IMR-90 (cell line): ENCODE measurements at regions not wholly inside any gene's neighbourhood (a gene's known extent, or its start where the extent isn't known, plus 50 kb on each side); places are given as distances from the start of the nearest gene placed in this dataset.

ENCODE experiments used
- ATAC-seq: fragments of 200-7000 bp; cut with Tn5 transposase; 2 replicates; pipeline ENCODE4 v1.9.1; 2020; ENCODE audit warnings: low read depth, mild to moderate bottlenecking, moderate library complexity
- BruUV-seq: library from RNA; stranded (reverse); fragments of 400-500 nt; replicated peaks from 2 replicates; lab custom pipeline; 2021; lab: Mats Ljungman, UMichigan
- CTCF ChIA-PET: fragments of 300-600 bp; formaldehyde crosslinking; extraction: SDS; loops from one replicate; lab custom pipeline; 2021; ENCODE audit warnings: antibody characterized with exemption; lab: Yijun Ruan, JAX
- POLR2A ChIA-PET: fragments of 300-600 bp; sonication (Branson Sonifier 250); formaldehyde crosslinking; loops from one replicate; lab custom pipeline; 2022; ENCODE audit warnings: antibody characterized with exemption; ENCODE audit not compliant: unreplicated experiment; lab: Charles Lee
- DNase-seq: peaks from one replicate; pipeline ENCODE4 v3.0.0; 2013
- H2AFZ ChIP-seq: replicated peaks from 2 replicates; pipeline ENCODE3; 2013; ENCODE audit warnings: low read length, mild to moderate bottlenecking; ENCODE audit not compliant: poor library complexity
- H2AK5ac ChIP-seq: 2 replicates; pipeline ENCODE4 v1.6.1; 2013; ENCODE audit warnings: low read depth, low read length, inconsistent platforms
- H2AK9ac ChIP-seq: replicated peaks from 2 replicates; pipeline ENCODE3; 2013; ENCODE audit warnings: mild to moderate bottlenecking, low read depth, low read length, moderate library complexity; ENCODE audit not compliant: poor library complexity
- H2BK120ac ChIP-seq: 2 replicates; pipeline ENCODE4 v1.6.1; 2013; ENCODE audit warnings: low read depth, low read length, inconsistent platforms
- H2BK15ac ChIP-seq: 3 replicates; pipeline ENCODE4 v1.6.1; 2013; ENCODE audit warnings: low read depth, low read length, inconsistent platforms
- H2BK20ac ChIP-seq: 2 replicates; pipeline ENCODE4 v1.6.1; 2013; ENCODE audit warnings: low read depth, mild to moderate bottlenecking, inconsistent platforms, low read length, moderate library complexity
- H2BK5ac ChIP-seq: 2 replicates; pipeline ENCODE4 v1.6.1; 2013; ENCODE audit warnings: mild to moderate bottlenecking, low read depth, low read length, inconsistent platforms; ENCODE audit not compliant: poor library complexity, severe bottlenecking
- H3K14ac ChIP-seq: replicated peaks from 2 replicates; pipeline ENCODE4 v1.6.1; 2013; ENCODE audit warnings: low read depth, low read length, inconsistent platforms
- H3K18ac ChIP-seq: 2 replicates; pipeline ENCODE4 v1.6.1; 2013; ENCODE audit warnings: low read depth, low read length, control low read depth
- H3K23ac ChIP-seq: 2 replicates; pipeline ENCODE4 v1.6.1; 2013; ENCODE audit warnings: low read depth, low read length, inconsistent platforms
- H3K27ac ChIP-seq: 2 replicates; pipeline ENCODE4 v1.5.1; 2013; ENCODE audit warnings: mild to moderate bottlenecking, control low read depth, low read length; ENCODE audit not compliant: insufficient read depth
- H3K27me3 ChIP-seq: 2 replicates; pipeline ENCODE4 v1.6.1; 2013; ENCODE audit warnings: low read length; ENCODE audit not compliant: control insufficient read depth, insufficient read depth
- H3K36me3 ChIP-seq: 2 replicates; pipeline ENCODE4 v1.6.1; 2013; ENCODE audit warnings: low read length, mixed read lengths; ENCODE audit not compliant: control insufficient read depth, insufficient read depth
- H3K4ac ChIP-seq: 2 replicates; pipeline ENCODE4 v1.6.1; 2013; ENCODE audit warnings: low read depth, low read length, inconsistent platforms
- H3K4me1 ChIP-seq: 2 replicates; pipeline ENCODE4 v1.6.1; 2013; ENCODE audit warnings: low read length, mixed read lengths; ENCODE audit not compliant: control insufficient read depth, insufficient read depth
- H3K4me2 ChIP-seq: 2 replicates; pipeline ENCODE4 v1.6.1; 2013; ENCODE audit warnings: low read depth, mild to moderate bottlenecking, control low read depth, low read length, moderate library complexity
- H3K4me3 ChIP-seq: 2 replicates; pipeline ENCODE4 v1.5.1; 2013; ENCODE audit warnings: low read depth, mild to moderate bottlenecking, control low read depth, low read length, moderate library complexity; ENCODE audit not compliant: insufficient read depth
- H3K56ac ChIP-seq: 2 replicates; pipeline ENCODE4 v1.6.1; 2013; ENCODE audit warnings: low read length, inconsistent platforms; ENCODE audit not compliant: insufficient read depth; ENCODE audit errors: extremely low read depth
- H3K79me1 ChIP-seq, 2 experiments: 2 replicates each; pipeline ENCODE4 v1.6.1; 2013; ENCODE audit warnings: low read length in 2 of 2, inconsistent platforms in 1 of 2, low read depth in 1 of 2
- H3K9ac ChIP-seq: 2 replicates; pipeline ENCODE4 v1.6.1; 2013; ENCODE audit warnings: low read depth, low read length, control low read depth
- H3K9me1 ChIP-seq: 2 replicates; pipeline ENCODE4 v1.6.1; 2013; ENCODE audit warnings: low read length, inconsistent platforms; ENCODE audit not compliant: insufficient read depth
- H3K9me3 ChIP-seq: 2 replicates; pipeline ENCODE4 v1.6.1; 2013; ENCODE audit warnings: low read length; ENCODE audit not compliant: control insufficient read depth, insufficient read depth
- H4K20me1 ChIP-seq: 2 replicates; pipeline ENCODE4 v1.6.1; 2013; ENCODE audit warnings: low read length, inconsistent platforms; ENCODE audit not compliant: insufficient read depth
- H4K5ac ChIP-seq: 2 replicates; pipeline ENCODE4 v1.6.1; 2013; ENCODE audit warnings: mild to moderate bottlenecking, low read depth, low read length, control low read depth
- H4K8ac ChIP-seq, 2 experiments: 2 replicates each; pipeline ENCODE4 v1.6.1; 2013; ENCODE audit warnings: low read depth in 2 of 2, low read length in 2 of 2, control low read depth in 1 of 2, inconsistent platforms in 1 of 2
- H4K91ac ChIP-seq: 2 replicates; pipeline ENCODE4 v1.6.1; 2013; ENCODE audit warnings: low read depth, low read length, inconsistent platforms; ENCODE audit not compliant: insufficient read depth
- BHLHE40 ChIP-seq: fragments of 150-350 bp; IDR thresholded peaks from 2 replicates; pipeline ENCODE4 v1.6.1; 2016; ENCODE audit warnings: mild to moderate bottlenecking, low read depth, low read length
- CHD1 ChIP-seq: IDR thresholded peaks from 2 replicates; pipeline ENCODE4 v1.6.1; 2012; ENCODE audit warnings: low read depth, low read length, improper control_type of control experiment
- CTCF ChIP-seq: conservative IDR thresholded peaks from 2 replicates; pipeline ENCODE4 v1.5.1; 2012; ENCODE audit warnings: mild to moderate bottlenecking, low read depth, low read length, improper control_type of control experiment
- FOS ChIP-seq: fragments of 150-350 bp; IDR thresholded peaks from 2 replicates; pipeline ENCODE4 v1.6.1; 2016; ENCODE audit warnings: low read depth, low read length
- MAFK ChIP-seq: IDR thresholded peaks from 2 replicates; pipeline ENCODE4 v1.6.1; 2012; ENCODE audit warnings: low read depth, low read length, improper control_type of control experiment
- MAZ ChIP-seq: IDR thresholded peaks from 2 replicates; pipeline ENCODE4 v1.6.1; 2012; ENCODE audit warnings: low read depth, mild to moderate bottlenecking, low read length, improper control_type of control experiment, moderate library complexity, borderline replicate concordance
- MXI1 ChIP-seq: IDR thresholded peaks from 2 replicates; pipeline ENCODE4 v1.6.1; 2012; ENCODE audit warnings: low read depth, mild to moderate bottlenecking, low read length, moderate library complexity, borderline replicate concordance
- NFE2L2 ChIP-seq: fragments of 150-350 bp; IDR thresholded peaks from 2 replicates; pipeline ENCODE4 v1.6.1; 2016; ENCODE audit warnings: low read depth, mild to moderate bottlenecking, low read length
- POLR2A ChIP-seq: IDR thresholded peaks from 2 replicates; pipeline ENCODE4 v1.6.1; 2012; ENCODE audit warnings: mild to moderate bottlenecking, low read depth, low read length
- RAD21 ChIP-seq: IDR thresholded peaks from 2 replicates; pipeline ENCODE4 v1.6.1; 2012; ENCODE audit warnings: low read length, improper control_type of control experiment
- RFX5 ChIP-seq: IDR thresholded peaks from 2 replicates; pipeline ENCODE4 v1.8.0; 2012; ENCODE audit warnings: low read depth, mild to moderate bottlenecking, low read length, moderate library complexity
- SMC3 ChIP-seq: fragments of 150-350 bp; IDR thresholded peaks from 2 replicates; pipeline ENCODE4 v1.6.1; 2016; ENCODE audit warnings: low read depth, mild to moderate bottlenecking, antibody characterized with exemption, low read length, moderate library complexity
- WGBS, 2 experiments: methylation state at CpG; one replicate each; pipeline versions ENCODE4 v1.1.5 to v1.1.7; 2013; ENCODE audit warnings: missing lambda C conversion rate in 2 of 2; ENCODE audit not compliant: insufficient read length in 1 of 2; ENCODE audit errors: extremely low coverage in 2 of 2; 5-methylcytosine and 5-hydroxymethylcytosine counted together
- dilution Hi-C: fragments of 300-500 bp; cut with HindIII; formaldehyde crosslinking; loops from one replicate; pipeline ENCODE4 v1.14.3; 2018; ENCODE audit warnings: low sequenced_read_pairs; ENCODE audit not compliant: unreplicated experiment
- in situ Hi-C: fragments of 300-500 bp; cut with MboI; formaldehyde crosslinking; loops from 3 replicates; pipeline ENCODE4 v1.14.3; 2019; ENCODE audit warnings: low sequenced_read_pairs, inconsistent platforms, mixed read lengths
- intact Hi-C: fragments of 100-400 bp; cut with micrococcal nuclease; formaldehyde crosslinking; loops from 2 replicates; pipeline ENCODE4 v1.10.0; 2022
- TF ChIP-seq, protein P1 (sequence below): fragments of 150-350 bp; IDR thresholded peaks from 2 replicates; pipeline ENCODE4 v1.6.1; 2016; ENCODE audit warnings: low read depth, mild to moderate bottlenecking, low read length, moderate library complexity, borderline replicate concordance
- TF ChIP-seq, protein P2 (sequence below): fragments of 150-350 bp; IDR thresholded peaks from 2 replicates; pipeline ENCODE4 v1.6.1; 2017; ENCODE audit warnings: mild to moderate bottlenecking, antibody characterized with exemption, low read length, low read depth

DNA sequence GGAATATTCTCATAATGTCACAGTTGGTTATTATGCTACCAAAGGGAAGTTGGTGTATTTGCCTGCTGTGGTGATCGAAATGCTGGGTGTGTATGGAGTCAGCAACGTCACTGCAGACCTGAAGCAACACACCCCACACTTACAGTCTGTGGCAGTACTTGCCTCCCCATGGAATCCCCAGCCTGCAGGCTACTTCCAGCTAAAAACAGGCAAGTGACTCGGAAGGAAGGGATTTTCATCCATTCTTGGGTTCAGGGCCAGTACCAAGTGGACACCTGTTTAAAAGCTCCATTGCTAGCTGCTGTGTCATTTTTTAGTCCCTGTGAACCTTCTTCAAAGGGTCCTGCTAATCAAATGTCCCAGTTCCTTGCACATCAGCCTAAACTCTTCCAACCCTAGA is 149.6 kb downstream of the C11orf91 start:
- no peak for ATAC-seq
- no peak overlapping the region for H3K9ac ChIP-seq
- POLR2A ChIA-PET, result no interaction called here

More for the DNA sequence above, 149.6 kb downstream of the C11orf91 start:
- H2AFZ ChIP-seq, result no peak overlapping the region
- H4K5ac ChIP-seq, result no peak overlapping the region
- H3K27ac ChIP-seq, result no peak overlapping the region
- no peak overlapping the region for H2BK20ac ChIP-seq
- peaks cover 0 to 5% of the 10 kb centered on the region in 2 experiments; a peak in 1 of 4 replicates for H3K79me1 ChIP-seq
- no peak overlapping the region for H3K4me3 ChIP-seq
- intact Hi-C loops (no loop called here), in situ Hi-C loops (no loop called here), dilution Hi-C loops (no loop called here)
- H4K8ac ChIP-seq, result no peak overlapping the region
- H3K36me3 ChIP-seq, result no peaks in the 10 kb centered on the region
- H4K20me1 ChIP-seq, result no peaks in the 10 kb centered on the region
- H3K27me3 ChIP-seq, result no peaks in the 10 kb centered on the region
- H3K9me3 ChIP-seq, result no peaks in the 10 kb centered on the region
- 100% methylated on average over 1 of the region's 3 CpGs; no CpG with 5 or more reads in 1 of the 2 experiments for WGBS, 2 experiments
- H3K4me2 ChIP-seq, result no peak overlapping the region
- H2AK5ac ChIP-seq, result no peak overlapping the region
- H4K91ac ChIP-seq, result no peak overlapping the region
- no peak for TF ChIP-seq SMC3
- no peak for TF ChIP-seq CHD1
- no peak for TF ChIP-seq NFE2L2
- TF ChIP-seq MAFK, result no peak
- no peak for TF ChIP-seq MXI1
- TF ChIP-seq FOS, result no peak
- TF ChIP-seq, protein P1, sequence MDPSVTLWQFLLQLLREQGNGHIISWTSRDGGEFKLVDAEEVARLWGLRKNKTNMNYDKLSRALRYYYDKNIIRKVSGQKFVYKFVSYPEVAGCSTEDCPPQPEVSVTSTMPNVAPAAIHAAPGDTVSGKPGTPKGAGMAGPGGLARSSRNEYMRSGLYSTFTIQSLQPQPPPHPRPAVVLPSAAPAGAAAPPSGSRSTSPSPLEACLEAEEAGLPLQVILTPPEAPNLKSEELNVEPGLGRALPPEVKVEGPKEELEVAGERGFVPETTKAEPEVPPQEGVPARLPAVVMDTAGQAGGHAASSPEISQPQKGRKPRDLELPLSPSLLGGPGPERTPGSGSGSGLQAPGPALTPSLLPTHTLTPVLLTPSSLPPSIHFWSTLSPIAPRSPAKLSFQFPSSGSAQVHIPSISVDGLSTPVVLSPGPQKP, result no peak
- no peak for TF ChIP-seq CTCF
- no peak for TF ChIP-seq MAZ
- no peak for TF ChIP-seq RFX5
- TF ChIP-seq, protein P2, sequence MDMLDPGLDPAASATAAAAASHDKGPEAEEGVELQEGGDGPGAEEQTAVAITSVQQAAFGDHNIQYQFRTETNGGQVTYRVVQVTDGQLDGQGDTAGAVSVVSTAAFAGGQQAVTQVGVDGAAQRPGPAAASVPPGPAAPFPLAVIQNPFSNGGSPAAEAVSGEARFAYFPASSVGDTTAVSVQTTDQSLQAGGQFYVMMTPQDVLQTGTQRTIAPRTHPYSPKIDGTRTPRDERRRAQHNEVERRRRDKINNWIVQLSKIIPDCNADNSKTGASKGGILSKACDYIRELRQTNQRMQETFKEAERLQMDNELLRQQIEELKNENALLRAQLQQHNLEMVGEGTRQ, result no peak
- TF ChIP-seq POLR2A, result no peak
- no peak for TF ChIP-seq RAD21
- TF ChIP-seq BHLHE40, result no peak
- H3K23ac ChIP-seq, result peak overlapping the region; percentile 17; the same call in 1 of the 2 replicates
- H3K18ac ChIP-seq, result no peak overlapping the region
- no peak overlapping the region for H2BK5ac ChIP-seq
- H3K9me1 ChIP-seq, result peaks cover 10% of the 10 kb centered on the region; the same call in 1 of the 2 replicates
- H3K4me1 ChIP-seq, result peaks cover 3% of the 10 kb centered on the region; the same call in 1 of the 2 replicates
- H2BK120ac ChIP-seq, result no peak overlapping the region; the same call in 1 of the 2 replicates
- no peak overlapping the region for H3K56ac ChIP-seq
- DNase-seq, result peak; percentile 25
- CTCF ChIA-PET, result no interaction called here
- no peak overlapping the region for H2AK9ac ChIP-seq
- H3K4ac ChIP-seq, result no peak overlapping the region
- no TSS peak for BruUV-seq
- 0 out of 2 replicates have a peak overlapping the region, but pooled peaks have one; percentile 17 for H3K14ac ChIP-seq
- H2BK15ac ChIP-seq, result no peak overlapping the region
